ENCODE measurements at regions not wholly inside any gene's neighbourhood (a gene's known extent, or its start where the extent isn't known, plus 50 kb on each side); places are given as distances from the start of the nearest gene placed in this dataset.

- TF ChIP-seq CTCF (IDR thresholded peaks at IDR 0.05; ENCODE audit: insufficient read depth, low read length, poor library complexity, severe bottlenecking) (no peak), EZH2phosphoT487 (conservative IDR thresholded peaks at IDR 0.05; ENCODE audit: low read length) (no peak)
Measured at GRCh38 chr3:115388166-115388565, 235.1 kb upstream of the GAP43 start.

All from SU-DHL-6 (cell line).